ENCODE measurements at regions not wholly inside any gene's neighbourhood (a gene's known extent, or its start where the extent isn't known, plus 50 kb on each side); places are given as distances from the start of the nearest gene placed in this dataset.

DNA sequence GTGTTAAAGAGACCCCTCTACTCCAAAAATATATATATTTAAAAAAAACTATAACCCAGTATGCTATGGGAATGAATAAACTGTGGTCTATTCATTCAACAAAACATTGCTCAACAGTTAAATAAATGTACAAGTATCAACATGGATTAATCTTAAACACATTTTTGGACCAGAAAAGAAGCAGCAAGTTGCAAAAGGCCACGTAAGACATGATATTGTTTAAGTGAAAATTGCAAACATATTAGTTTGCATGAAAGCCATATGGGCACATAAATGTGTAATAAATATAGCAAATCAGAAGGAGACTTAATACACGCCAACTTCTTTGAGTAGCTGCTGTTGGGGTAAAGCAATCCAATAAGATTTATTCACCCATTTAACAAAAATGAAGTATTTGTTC is 321.5 kb downstream of the FBXO15 start:
- H3K27ac ChIP-seq, result no peak overlapping the region
- no peak for TF ChIP-seq ZFX (IDR thresholded peaks at IDR 0.05)
- no peak for TF ChIP-seq CTCF (conservative IDR thresholded peaks at IDR 0.05)

- TF ChIP-seq CTCF (conservative IDR thresholded peaks at IDR 0.05), result no peak
- TF ChIP-seq ZFX (IDR thresholded peaks at IDR 0.05), result no peak
- no peak overlapping the region for H3K27ac ChIP-seq
Observed at GRCh38 chr18:73824671-73825070, 323.0 kb downstream of the FBXO15 start.

DNA sequence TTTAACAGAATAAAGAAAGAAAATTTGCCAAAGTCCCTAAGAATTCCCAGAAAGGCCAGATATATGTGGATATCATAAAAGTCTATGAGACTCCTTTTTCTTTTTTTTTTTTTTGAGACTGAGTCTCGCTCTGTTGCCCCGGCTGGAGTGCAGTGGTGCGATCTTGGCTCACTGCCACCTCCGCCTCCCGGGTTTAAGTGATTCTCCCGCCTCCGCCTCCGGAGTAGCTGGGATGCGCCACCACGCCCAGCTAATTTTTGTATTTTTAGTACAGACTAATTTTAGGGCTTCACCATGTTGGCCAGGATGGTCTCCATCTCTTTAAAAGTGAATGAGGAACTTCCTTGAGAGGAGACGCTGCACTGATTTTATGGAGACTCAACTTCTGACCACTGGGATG is 335.2 kb downstream of the FBXO15 start:
- H3K27ac ChIP-seq, result no peak overlapping the region
- TF ChIP-seq ZFX (IDR thresholded peaks at IDR 0.05), result no peak

DNA sequence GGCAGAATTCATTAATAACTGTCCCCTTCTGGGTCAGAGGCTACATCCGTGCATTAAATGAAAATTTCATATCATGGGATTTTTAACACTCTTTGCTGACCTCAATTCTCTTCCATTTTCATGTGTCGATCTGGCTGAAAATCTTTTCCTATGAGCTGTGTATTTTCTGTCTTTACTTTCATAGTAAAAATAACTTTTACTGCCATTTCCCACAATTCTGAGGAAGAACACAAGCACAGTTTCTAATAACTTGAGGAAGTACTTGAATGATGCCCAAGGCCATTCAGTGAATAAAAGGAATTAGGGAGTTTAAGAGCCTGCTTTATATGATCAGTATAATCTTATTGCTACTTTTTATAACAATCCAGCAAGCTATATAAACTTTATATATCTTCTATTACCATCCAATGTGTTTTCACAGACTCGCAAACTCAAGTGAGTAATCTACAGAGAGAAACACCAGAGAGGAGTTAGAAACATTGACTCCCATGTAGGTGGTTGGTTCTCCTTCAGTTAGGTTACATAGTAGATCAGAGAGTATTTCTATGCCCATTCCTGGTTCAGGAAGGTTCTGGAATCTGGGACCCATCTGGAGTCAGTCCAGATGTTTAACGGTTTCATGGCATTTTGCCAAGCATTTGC is 340.0 kb downstream of the FBXO15 start:
- TF ChIP-seq ZFX (IDR thresholded peaks at IDR 0.05), result no peak
- TF ChIP-seq CTCF (conservative IDR thresholded peaks at IDR 0.05), result no peak
- H3K27ac ChIP-seq, result no peak overlapping the region

DNA sequence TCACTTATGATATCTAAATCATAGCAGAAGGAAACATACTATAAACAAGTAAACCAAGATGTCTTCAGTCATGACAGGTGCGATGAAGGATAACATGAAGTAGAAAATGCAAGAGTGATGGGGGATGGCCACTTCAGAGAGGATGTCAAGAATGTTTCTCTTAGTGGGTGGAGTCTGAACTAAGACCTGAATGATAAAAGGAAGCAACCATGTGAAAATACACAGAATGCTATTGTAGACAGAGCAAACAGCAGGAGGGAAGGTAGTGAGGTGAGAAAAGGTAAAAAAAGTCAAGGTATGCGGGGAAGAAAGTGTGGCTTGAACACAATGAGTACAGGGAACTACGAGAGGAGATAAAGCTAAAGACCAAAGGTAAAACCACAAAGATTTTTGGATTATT is 341.6 kb downstream of the FBXO15 start:
- H3K27ac ChIP-seq, result no peak overlapping the region
- TF ChIP-seq CTCF (conservative IDR thresholded peaks at IDR 0.05), result no peak
- no peak for TF ChIP-seq ZFX (IDR thresholded peaks at IDR 0.05)

- H3K27ac ChIP-seq, result no peak overlapping the region
- TF ChIP-seq CTCF (conservative IDR thresholded peaks at IDR 0.05) (no peak), ZFX (IDR thresholded peaks at IDR 0.05) (no peak)
Observed at GRCh38 chr18:73797419-73797818, 350.2 kb downstream of the FBXO15 start.

- no peak overlapping the region for H3K27ac ChIP-seq
- TF ChIP-seq ZFX (IDR thresholded peaks at IDR 0.05) (no peak), CTCF (conservative IDR thresholded peaks at IDR 0.05) (no peak)
Observed at GRCh38 chr18:73793386-73793785, 354.2 kb downstream of the FBXO15 start.

DNA sequence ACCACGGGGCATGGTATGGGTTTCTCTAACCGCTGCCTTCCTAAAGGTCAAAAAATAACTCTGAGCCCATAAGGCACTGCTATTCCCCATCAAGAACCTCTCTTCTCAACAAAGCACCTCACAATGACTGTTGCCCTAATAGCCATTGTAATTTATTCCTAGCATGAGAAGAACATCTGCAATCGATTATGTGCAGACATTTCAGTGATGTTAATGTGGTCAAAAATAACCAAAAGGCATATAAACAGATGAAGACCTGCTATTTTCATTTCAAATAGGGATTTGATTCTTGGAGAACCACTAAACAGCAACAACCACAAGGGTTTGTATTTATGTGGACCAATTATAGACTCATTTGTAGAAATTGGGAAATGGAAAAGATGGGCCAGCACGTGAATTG is 356.6 kb downstream of the FBXO15 start:
- TF ChIP-seq CTCF (conservative IDR thresholded peaks at IDR 0.05), result no peak
- no peak for TF ChIP-seq ZFX (IDR thresholded peaks at IDR 0.05)
- no peak overlapping the region for H3K27ac ChIP-seq

Measured in C4-2B (cell line).